NCI-H526 (cell line): ENCODE measurements at regions not wholly inside any gene's neighbourhood (a gene's known extent, or its start where the extent isn't known, plus 50 kb on each side); places are given as distances from the start of the nearest gene placed in this dataset.
"Not testable (repeated sequence)": the region's sequence is repeated elsewhere in the genome, so short reads cannot be mapped to it uniquely, and the experiment has no call there.

Experiments
- DNase-seq, 2 experiments: peaks; one replicate each; lab custom pipeline; 2025; lab: John Stamatoyannopoulos, UW

DNA sequence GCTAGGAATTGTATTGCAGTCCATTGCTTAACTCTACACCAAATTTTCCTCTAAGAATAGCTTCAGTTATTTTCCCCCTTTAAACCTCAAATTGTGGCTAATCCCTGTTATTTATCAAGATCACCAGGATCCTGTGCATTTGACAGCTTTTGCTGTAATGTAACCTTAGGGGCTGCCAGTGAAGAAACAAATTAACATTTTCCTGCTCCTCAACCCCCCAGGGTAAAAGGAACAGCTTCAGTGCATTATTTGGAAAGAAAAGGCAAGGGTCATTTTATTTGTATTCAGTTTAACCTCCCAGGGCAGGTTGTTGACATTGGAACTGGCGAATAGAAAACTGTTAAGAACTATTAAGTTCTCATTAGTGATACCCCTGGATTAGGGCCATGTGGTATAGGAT is 57.0 kb downstream of the PCDH20 start:
- no peak for DNase-seq

DNA sequence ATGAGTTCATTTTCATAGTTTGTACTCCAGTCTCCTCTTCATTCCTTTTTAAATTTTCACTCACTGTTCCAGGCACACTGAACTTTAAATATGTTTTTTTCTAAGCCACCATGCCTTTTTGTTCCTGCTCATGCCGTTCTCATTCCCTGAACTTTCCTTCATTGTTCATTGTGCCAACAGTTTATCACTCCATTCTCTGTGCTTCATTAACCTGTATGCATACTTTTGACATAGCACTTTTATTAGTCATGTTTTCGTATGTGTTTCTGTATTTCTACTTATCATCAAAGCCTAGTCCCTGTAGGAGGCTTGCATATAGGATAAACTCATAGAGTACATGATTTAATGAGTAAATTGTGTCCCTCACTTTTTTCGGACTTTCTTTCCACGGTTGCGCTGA is 65.3 kb downstream of the PCDH20 start:
- DNase-seq = no peak

DNA sequence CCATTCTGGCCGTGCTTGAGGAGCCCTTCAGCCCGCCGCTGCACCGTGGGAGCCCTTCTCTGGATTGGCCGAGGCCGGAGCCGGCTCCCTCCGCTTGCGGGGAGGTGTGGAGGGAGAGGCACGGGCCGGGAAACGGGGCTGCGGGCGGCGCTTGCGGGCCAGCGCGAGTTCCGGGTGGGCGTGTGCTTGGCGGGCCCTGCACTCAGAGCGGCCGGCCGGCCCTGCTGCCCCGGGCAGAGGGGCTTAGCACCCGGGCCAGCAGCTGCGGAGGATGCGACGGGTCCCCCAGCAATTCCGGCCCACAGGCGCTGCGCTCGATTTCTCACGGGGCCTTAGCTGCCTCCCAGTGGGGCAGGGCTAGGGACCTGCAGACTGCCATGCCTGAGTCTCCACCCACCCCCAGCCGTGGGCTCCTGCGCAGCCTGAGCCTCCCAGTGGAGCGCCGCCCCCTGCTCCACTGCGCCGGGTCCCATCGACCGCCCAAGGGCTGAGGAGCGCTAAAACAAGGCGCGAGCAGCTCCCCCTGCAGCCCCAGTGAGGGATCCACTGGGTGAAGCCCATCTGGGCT is 76.5 kb downstream of the PCDH20 start:
- no peak for DNase-seq

DNA sequence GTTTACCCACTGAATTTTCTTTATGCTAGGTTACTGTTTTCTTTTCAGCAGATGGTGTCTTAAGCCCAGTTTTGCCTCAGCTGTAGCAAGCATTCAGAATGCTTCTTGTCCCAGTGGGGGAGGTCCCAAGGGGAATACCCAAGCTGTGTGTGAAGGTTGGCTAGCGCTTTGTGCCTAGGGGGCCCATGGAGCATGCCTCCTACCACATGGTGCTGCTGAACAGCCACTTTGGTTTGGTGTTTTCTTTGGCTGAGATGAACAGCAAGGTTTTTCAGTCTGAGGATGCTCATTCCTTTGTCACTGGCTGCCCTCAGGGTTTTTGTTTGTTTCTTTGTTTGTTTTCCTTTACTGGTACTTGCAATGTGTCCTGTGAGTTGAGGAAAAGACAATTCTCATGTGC is 99.0 kb downstream of the PCDH20 start:
- DNase-seq = no peak

DNA sequence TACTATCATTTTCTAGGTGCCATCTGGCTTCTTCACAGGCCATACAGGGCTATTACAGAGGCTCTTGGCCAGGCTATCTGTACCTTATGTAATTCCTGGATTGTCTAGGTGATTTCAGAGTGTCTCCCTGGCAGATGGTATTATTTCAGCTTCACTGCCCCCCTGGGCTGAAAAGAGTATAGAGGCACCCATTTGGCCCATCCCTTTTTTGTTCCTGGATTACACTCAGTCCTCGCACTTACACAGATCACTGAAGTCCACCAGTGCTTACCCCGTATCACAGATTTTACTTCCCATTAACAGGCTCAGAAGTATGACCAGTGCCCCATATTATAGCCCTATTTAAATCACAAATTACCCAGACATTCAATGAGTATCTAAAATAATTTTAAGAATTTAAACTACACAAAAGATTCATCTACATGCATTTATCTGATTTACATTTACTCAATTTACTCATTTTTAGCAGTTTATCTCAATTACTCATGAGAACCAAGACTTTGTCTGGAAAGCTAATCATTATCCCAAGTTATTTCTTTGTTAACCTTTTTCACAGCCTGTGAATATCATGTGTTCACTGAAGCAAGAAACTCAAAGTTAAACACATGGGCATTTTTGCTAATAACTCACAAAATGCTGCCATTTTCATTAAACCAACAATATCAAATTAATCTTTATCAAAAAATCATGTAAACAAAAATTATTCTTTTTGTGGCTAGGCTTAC is 121.0 kb downstream of the PCDH20 start:
- no peak for DNase-seq

DNA sequence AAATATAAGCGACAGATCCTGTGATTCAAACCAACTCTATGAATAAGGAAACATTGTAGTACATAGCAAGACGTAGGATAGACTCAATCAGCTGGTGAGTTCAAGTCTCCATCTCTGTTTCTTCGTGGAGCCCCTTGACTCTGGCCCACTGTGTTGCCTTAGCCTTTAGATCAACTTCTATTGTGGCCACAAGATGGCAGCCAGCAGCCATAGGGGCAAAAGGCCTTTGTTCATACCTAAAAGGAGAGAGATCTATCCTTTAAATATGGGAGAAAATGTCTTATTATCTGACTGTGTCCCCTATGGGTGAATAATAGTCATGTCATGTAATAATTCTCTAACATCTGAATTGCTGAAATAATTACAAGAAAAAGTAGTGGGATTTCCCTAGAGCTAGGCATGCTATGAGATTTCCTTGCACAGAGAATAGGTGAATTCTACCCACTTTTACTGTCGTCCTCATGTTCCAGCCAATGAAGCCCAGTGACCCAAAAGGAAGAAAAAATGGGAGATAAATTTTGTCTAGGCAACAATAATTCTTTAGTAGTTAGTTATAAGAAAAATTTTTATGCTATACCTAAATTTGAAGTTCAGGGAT is 129.4 kb downstream of the PCDH20 start:
- peak; percentile 18 to 37 for DNase-seq

DNA sequence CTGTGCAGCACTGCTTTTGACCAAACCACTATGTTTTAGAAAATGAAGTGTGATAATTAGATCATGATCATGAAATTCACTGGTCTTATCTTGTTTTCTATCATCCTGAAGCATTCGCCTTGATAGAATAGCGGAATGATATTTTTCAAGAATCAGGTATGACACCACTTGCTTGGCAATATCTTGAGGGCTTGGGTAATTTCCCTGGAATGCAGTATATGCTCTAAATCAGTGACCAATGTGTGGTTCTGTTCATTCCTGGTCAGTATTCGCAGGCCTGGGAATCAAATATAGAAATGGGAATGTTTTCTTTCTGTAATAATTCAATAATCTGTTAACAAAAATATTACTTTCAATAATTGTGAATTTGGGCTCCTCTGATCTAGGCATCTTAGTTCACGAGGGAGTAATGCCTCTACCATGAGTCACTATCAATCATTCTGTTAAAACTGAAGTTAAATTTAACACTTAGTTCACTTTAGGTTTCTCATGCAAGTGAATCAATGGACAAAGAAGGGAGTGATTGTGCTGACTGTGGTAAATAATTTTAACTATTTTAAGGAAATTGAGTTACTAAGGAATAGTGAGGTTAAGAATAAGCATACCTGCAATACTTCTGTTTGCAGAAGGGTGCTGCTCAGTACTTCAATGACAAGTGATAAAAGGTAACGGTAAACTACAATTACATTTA is 137.9 kb downstream of the PCDH20 start:
- no peak for DNase-seq

DNA sequence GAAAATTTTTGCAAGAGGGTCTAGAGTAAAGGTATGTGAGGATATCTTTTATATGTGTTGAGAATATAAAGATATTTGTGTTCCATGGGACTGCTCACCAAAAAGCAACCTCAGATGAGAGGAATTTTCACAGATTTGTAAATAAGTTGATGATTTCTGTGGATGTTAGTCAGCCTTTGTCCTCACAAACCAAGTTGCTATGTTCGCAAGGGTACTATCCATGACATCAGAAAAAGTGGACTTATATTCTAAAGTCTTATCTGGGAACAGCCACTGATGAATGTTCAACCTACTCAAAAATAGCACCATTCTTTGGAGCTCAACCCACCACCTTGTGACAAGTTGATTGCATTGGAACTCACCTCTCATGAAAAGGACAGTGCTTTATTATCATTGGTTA is 138.6 kb downstream of the PCDH20 start:
- DNase-seq = no peak

DNA sequence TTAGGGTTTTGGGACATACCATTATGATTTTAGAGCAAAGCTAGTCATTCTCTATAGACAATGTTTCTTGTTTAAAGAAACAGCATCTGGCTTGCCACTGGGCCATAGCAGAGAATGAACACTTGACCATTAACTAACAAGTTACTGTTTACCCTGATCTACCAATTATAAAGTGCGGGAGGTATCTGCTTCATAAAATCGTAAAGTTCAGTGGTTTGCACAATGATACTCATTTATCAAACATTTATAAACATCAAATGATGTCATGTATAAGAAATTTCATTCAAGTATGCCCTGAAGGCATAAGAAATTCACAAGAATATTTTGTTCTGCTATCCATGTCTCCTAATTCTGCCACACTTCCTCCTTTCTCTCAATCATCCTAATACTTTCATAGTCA is 139.2 kb downstream of the PCDH20 start:
- no peak for DNase-seq

DNA sequence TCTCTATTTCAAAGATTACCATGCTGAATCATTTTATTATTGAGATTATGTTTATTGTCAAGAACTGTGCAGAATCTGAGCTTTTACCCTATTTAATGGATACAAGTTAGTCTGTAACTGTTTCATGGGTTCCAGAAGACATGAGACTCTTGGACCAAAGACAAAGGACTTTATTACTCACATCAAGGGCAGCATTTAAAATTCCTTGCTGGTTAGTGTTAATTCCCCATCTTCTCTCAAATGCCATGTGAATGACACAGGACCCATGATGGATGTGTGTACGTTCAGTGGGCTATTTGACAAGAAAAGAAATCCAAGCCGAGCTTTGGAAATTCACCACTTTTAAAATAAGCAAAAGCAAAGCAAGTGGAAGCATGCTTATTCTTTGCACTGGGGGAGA is 139.9 kb downstream of the PCDH20 start:
- DNase-seq = no peak

DNA sequence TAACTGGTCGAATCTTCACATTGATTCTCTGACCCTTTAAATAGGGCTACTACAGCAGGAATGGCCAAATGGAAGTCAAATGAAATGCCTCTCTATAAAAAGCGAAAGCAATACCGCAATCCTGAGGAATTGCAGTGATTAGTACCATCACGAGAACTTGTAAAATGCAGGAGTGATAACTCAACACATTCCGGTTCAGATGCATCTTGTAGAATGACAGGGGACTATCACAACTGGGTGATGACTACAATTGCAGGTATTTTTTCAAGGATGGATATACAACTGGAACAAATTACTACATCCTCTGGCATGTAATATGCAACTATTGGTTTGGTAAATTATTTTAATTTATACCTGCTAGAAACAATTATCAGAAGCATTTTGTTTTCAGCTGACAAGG is 140.4 kb downstream of the PCDH20 start:
- no peak for DNase-seq

DNA sequence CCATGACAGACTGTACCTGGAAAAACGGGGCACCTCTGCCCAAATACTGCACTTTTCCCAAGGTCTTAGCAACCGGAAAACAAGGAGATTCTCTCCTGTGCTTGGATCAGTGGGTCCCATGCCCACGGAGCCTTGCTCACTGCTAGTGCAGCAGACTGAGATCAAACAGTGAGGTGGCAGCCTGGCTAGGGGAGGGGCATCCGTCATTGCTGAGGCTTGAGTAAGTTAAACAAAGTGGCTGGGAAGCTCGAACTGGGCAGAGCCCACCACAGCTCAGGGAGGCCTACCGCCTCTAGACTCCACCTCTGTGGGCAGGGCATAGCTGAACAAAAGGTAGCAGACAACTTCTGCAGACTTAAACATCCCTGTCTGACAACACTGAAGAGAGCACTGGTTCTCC is 148.8 kb downstream of the PCDH20 start:
- not testable (repeated sequence) for DNase-seq

DNA sequence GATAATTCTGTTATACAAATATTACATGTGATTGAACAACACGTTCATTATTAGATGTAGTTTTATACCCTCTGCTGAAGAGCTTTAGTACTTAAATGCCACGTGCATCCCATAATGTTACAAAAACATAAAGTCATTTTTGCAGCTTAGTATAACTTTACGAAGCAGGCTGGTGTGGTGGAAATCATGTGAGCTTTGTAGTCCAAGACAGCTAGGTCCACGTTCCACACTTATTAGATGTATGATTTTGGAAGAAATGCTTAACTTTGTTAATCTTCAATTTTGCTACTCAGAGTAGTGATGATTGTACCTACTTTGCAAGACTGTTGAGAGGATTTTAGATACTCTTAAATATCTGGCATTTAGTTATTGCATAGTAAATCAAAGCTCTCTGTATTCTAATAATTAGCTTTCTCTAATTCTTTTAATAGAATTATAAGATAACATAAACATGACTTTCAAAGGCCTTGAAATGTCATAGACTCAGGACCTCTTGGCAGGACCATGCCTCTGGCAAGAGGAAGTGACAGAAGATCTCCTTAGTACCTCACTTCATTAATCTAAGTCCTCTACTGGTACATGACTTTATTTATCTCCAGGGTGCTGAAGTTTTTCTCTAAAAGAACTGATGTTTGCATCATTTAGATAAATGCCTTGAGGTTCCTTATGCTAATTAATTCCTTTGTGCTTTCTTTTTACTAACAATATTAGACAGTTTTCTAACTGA is 153.7 kb downstream of the PCDH20 start:
- no peak for DNase-seq

DNA sequence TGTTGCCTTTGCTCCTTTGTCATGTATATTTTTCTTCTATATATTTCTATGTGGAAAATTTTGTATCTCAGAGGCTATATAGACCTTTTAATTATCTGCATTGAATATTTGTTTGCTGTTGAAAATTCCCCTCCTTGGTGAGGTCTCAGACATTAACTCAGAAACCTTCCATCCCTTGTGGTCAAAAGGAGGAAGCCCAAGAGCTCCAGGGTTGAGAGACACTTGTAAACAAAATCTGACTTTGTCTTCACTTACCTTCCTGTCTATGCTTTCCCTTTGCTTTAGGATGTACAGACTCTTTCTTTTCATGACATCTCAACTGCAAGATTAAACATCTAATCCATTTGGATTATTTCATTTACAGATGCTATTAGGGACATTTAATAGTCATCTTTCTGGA is 157.5 kb downstream of the PCDH20 start:
- no peak for DNase-seq

DNA sequence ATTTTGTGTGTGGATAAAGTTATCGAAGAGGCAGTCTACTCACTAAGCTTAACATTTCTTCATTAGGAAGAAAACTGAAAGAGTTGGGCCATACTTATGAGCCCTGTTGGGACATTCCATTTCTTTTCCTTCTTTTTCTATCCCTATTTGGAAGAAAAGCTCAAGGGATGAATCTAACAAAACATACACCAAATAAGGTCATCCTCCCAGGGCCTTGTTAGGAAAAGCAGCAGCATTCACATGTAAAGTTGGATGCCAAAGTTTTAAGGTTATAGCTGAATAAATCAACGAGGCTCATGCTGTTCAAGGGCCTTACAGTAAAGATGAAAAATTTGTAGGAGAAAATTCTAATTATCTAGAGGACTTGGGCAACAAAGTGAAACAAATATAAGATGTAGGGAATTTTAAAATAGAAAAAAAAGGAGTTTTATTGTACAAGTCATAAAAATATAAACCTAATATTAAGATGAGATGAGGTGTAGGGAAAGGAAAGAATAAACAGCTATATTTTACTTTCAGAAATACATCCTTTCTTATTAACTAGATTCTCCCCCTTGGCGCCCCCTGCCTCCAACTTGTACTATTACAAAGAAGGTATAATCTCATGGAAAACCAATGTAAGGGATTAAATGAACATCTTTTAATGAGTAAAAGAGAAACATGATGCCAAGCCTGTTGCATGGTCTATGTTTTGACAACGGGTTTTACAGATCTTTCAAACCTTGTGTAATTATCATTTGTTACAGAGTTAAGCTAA is 160.4 kb downstream of the PCDH20 start:
- DNase-seq = peak in 1 of 2 experiments; percentile 17

DNA sequence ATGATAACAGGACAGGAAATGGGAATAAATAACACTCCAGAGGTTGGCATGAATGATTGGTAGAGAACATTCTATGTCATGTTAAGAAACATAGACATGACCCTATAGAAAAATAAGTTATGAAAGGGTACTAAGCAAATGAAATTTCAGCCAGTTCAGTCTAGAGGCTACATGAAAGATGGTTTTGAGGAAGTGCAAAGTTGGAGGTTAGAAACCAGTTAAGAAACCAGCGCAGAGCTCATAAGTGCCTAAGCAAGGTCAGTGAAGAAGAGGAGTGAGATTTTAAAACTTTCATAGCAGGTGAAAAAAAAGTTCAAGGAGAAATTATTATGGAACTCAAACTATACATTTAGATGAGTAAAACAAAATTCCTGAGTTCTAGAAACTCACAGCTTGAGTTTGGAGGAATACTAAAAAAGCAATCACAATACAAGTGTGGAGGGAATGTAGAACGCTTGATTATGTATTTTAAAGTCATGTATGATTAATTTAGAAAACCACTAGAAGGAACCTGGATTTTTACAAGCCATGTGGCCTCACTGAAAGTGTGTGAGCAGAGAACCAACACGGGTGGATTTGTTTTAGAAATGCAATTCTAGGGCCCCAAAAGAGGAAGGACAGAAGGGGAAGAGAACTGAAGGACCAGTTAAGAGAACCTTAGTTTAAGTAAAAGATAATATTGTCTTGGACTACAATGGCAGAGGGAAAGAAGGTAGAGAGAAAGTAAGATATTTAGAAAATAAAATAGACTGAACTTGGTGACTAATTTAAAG is 162.4 kb downstream of the PCDH20 start:
- no peak for DNase-seq

DNA sequence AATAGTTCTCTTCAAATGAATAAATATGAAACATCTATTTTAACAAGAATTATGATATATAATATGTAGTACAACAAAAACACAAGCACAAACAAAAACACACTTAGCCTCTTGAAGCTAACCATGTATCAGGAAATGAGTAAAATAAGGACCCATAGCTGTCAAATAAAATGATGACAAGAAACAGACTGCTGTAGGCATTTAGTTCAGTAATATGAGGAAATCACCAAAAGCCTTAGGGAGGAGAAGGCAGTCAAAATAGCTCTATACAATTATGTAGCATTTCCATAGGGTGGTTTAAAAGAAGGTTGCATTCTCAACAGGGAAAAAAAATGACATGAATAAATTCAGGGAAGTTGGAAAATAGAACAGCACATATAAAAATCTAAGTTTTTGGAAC is 163.4 kb downstream of the PCDH20 start:
- no peak for DNase-seq

DNA sequence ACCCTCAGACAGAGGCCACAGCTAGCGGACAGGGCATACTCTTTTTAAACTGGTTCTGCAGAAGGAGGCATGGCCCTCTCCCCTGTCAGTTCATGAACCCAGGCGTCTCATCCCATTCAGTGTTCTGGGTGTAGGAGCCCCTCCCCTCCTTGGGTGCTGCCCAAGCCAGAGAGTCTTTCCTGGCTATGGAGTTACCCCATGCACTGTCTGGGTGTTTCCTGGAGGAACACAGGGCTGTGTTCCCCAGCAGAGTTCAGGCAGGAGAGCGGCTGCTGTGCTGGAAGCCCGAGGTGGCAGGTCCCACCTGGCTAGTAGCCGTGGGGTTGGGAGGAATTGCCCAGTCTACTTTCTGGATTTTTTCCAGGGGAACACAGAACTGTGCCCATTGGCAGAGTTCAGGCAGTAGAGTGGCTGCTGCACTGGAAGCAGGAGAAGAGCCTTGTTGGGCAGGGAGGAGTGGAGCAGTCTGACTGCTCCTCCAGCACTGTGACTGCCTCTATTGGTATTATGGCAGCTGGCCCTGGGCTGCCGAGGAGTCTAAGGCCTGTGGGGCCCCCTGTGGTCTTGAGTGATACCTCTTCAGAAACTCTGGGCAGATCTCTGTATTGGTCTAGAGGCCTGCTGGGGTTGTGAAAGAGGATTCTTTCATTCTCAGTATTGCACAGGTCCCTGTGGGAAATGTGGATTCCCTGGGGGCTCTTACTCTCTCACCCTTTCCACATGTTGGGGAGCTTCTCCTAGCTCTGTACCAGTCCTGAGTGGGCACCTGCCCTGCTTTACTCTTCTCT is 168.3 kb downstream of the PCDH20 start:
- DNase-seq = peak in 1 of 2 experiments; percentile 5

DNA sequence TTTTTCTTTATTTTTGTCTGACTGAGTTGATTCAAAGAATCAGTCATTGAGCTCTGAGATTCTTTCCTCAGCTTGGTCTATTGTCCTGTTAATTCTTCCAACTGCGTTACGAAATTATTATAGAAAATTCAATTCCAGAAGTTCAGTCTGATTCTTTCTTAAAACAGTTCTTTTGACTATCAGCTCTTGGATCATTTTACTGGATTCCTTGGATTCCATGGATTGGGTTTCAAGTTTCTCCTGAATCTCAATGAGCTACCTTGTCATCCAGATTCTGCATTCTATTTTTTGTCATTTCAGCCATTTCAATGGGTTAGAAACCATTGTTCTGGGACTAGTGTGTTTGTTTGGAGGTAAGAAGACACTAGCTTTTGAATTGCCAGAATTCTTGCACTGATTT is 169.3 kb downstream of the PCDH20 start:
- no peak for DNase-seq

DNA sequence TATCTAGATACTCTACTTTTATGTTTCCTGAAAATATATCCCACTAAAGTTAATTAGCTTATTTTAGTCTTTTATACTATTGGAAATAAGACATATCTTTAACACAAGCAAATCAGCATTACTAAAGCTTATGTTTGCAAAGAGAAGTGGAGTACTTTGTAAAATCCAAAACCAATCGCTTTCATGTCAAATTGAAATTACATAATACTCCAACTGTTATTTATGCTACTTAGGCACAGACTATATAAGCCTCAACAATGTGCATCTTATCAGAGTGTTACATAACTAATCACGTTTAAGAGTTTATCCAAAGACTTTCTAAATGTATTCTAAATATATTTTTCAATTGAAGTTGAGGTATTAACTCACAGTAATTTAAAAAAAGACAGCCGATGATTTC is 200.0 kb downstream of the PCDH20 start:
- no peak for DNase-seq
